ENCODE measurements at regions not wholly inside any gene's neighbourhood (a gene's known extent, or its start where the extent isn't known, plus 50 kb on each side); places are given as distances from the start of the nearest gene placed in this dataset.

DNA sequence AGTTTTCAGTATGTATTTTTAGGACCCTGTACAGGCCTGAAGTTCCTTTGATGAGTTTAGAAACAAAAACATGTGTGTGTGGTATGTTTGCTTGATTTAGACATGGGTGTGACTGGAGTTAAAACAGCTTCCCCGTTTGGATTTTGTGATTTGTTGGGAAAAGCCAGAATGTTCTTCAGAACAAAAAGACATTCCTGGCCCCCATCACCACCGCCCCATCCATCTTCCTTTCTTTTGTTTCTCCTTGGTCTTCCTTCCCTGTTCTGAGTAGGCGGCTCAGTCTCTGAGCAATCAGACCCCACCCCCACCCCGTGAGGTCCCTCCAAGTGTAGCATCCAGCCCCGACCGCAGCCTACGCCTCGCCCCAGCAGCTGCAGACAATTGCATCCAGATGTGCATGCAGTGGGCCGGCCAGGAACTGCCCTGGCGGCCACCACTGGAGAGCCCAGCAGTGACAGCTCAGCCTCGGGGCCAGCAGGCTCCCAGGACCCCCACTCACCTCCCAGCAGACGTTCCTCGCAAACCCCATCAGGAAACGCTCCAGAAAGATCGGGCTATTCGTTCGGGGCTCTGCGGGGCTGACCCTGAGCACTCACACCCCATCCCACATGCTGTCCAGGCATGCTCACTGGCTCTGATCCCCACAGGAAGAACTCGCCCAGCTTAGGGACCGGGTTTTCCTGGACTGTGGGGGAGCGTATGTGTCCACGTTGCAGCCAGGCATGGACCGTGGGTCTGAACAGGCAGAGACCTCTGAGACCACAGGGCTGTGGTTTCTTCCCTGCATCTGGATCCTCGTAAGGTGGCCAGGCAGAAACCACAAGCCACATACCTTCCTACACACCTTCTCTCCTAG lies 99.8 kb upstream of the CDH5 start (continued):
- TF ChIP-seq, protein P1, sequence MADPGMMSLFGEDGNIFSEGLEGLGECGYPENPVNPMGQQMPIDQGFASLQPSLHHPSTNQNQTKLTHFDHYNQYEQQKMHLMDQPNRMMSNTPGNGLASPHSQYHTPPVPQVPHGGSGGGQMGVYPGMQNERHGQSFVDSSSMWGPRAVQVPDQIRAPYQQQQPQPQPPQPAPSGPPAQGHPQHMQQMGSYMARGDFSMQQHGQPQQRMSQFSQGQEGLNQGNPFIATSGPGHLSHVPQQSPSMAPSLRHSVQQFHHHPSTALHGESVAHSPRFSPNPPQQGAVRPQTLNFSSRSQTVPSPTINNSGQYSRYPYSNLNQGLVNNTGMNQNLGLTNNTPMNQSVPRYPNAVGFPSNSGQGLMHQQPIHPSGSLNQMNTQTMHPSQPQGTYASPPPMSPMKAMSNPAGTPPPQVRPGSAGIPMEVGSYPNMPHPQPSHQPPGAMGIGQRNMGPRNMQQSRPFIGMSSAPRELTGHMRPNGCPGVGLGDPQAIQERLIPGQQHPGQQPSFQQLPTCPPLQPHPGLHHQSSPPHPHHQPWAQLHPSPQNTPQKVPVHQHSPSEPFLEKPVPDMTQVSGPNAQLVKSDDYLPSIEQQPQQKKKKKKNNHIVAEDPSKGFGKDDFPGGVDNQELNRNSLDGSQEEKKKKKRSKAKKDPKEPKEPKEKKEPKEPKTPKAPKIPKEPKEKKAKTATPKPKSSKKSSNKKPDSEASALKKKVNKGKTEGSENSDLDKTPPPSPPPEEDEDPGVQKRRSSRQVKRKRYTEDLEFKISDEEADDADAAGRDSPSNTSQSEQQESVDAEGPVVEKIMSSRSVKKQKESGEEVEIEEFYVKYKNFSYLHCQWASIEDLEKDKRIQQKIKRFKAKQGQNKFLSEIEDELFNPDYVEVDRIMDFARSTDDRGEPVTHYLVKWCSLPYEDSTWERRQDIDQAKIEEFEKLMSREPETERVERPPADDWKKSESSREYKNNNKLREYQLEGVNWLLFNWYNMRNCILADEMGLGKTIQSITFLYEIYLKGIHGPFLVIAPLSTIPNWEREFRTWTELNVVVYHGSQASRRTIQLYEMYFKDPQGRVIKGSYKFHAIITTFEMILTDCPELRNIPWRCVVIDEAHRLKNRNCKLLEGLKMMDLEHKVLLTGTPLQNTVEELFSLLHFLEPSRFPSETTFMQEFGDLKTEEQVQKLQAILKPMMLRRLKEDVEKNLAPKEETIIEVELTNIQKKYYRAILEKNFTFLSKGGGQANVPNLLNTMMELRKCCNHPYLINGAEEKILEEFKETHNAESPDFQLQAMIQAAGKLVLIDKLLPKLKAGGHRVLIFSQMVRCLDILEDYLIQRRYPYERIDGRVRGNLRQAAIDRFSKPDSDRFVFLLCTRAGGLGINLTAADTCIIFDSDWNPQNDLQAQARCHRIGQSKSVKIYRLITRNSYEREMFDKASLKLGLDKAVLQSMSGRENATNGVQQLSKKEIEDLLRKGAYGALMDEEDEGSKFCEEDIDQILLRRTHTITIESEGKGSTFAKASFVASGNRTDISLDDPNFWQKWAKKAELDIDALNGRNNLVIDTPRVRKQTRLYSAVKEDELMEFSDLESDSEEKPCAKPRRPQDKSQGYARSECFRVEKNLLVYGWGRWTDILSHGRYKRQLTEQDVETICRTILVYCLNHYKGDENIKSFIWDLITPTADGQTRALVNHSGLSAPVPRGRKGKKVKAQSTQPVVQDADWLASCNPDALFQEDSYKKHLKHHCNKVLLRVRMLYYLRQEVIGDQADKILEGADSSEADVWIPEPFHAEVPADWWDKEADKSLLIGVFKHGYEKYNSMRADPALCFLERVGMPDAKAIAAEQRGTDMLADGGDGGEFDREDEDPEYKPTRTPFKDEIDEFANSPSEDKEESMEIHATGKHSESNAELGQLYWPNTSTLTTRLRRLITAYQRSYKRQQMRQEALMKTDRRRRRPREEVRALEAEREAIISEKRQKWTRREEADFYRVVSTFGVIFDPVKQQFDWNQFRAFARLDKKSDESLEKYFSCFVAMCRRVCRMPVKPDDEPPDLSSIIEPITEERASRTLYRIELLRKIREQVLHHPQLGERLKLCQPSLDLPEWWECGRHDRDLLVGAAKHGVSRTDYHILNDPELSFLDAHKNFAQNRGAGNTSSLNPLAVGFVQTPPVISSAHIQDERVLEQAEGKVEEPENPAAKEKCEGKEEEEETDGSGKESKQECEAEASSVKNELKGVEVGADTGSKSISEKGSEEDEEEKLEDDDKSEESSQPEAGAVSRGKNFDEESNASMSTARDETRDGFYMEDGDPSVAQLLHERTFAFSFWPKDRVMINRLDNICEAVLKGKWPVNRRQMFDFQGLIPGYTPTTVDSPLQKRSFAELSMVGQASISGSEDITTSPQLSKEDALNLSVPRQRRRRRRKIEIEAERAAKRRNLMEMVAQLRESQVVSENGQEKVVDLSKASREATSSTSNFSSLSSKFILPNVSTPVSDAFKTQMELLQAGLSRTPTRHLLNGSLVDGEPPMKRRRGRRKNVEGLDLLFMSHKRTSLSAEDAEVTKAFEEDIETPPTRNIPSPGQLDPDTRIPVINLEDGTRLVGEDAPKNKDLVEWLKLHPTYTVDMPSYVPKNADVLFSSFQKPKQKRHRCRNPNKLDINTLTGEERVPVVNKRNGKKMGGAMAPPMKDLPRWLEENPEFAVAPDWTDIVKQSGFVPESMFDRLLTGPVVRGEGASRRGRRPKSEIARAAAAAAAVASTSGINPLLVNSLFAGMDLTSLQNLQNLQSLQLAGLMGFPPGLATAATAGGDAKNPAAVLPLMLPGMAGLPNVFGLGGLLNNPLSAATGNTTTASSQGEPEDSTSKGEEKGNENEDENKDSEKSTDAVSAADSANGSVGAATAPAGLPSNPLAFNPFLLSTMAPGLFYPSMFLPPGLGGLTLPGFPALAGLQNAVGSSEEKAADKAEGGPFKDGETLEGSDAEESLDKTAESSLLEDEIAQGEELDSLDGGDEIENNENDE (IDR thresholded peaks at IDR 0.05; ENCODE audit: insufficient replicate concordance, low read length) = no peak
- TF ChIP-seq SRF (IDR thresholded peaks at IDR 0.05; ENCODE audit: low read depth, low read length) = no peak
- TF ChIP-seq EGR1 (IDR thresholded peaks at IDR 0.05; ENCODE audit: borderline replicate concordance, low read depth, low read length) = no peak
- no peak for TF ChIP-seq NANOG (IDR thresholded peaks at IDR 0.05; ENCODE audit: insufficient read depth, low read depth, low read length, poor library complexity, severe bottlenecking)
- no peak for TF ChIP-seq POLR2AphosphoS5 (IDR thresholded peaks at IDR 0.05; ENCODE audit: low read depth, low read length)
- TF ChIP-seq ZNF274 (IDR thresholded peaks at IDR 0.05; ENCODE audit: borderline replicate concordance, extremely low read depth, low read length) = no peak
- TF ChIP-seq FOSL1 (IDR thresholded peaks at IDR 0.05; ENCODE audit: insufficient read depth, low read depth, low read length) = no peak
- TF ChIP-seq BRCA1 (IDR thresholded peaks at IDR 0.05; ENCODE audit: low read depth, low read length) = no peak
- no peak for TF ChIP-seq JUND (IDR thresholded peaks at IDR 0.05; ENCODE audit: low read length)
- TF ChIP-seq GTF2F1 (IDR thresholded peaks at IDR 0.05; ENCODE audit: borderline replicate concordance, low read depth, low read length) = no peak
- TF ChIP-seq CBX5 (IDR thresholded peaks at IDR 0.05; ENCODE audit: low read depth, low read length) = no peak

All from H1 (cell line).